Type B pancreatic cell (in vitro differentiated cells): ENCODE measurements at regions not wholly inside any gene's neighbourhood (a gene's known extent, or its start where the extent isn't known, plus 50 kb on each side); places are given as distances from the start of the nearest gene placed in this dataset.

Experiments
- DNase-seq: peaks from one replicate; pipeline ENCODE4 v3.0.0; 2021; ENCODE audit warnings: mixed read lengths; ENCODE audit not compliant: unreplicated experiment; ENCODE audit errors: extremely low spot score
- H3K27ac Mint-ChIP-seq: 2 replicates; pipeline ENCODE4 v1.8.0; 2021; ENCODE audit warnings: mild to moderate bottlenecking, mixed read lengths
- H3K27me3 Mint-ChIP-seq: 2 replicates; pipeline ENCODE4 v1.8.0; 2021; ENCODE audit warnings: mixed read lengths
- H3K36me3 Mint-ChIP-seq: 2 replicates; pipeline ENCODE4 v1.8.0; 2021; ENCODE audit warnings: mixed read lengths
- H3K4me1 Mint-ChIP-seq: one replicate; pipeline ENCODE4 v1.8.0; 2021; ENCODE audit warnings: mixed read lengths; ENCODE audit not compliant: unreplicated experiment
- H3K4me3 Mint-ChIP-seq: 2 replicates; pipeline ENCODE4 v1.8.0; 2021; ENCODE audit warnings: mild to moderate bottlenecking, mixed read lengths
- H3K9me3 Mint-ChIP-seq: 2 replicates; pipeline ENCODE4 v1.8.0; 2021; ENCODE audit warnings: mixed read lengths
- CTCF ChIP-seq: fragments of 200-600 bp; sonication (generic); conservative IDR thresholded peaks from 2 replicates; pipeline ENCODE4 v1.5.0; 2021; ENCODE audit warnings: antibody characterized with exemption, mild to moderate bottlenecking

- Mint-ChIP-seq H3K27ac (no peak overlapping the region), H3K9me3 (no peaks in the 10 kb centered on the region), H3K36me3 (no peaks in the 10 kb centered on the region), H3K4me3 (no peak overlapping the region), H3K27me3 (peaks cover 22% of the 10 kb centered on the region), H3K4me1 (peaks cover under 1% of the 10 kb centered on the region)
- DNase-seq = no peak
- TF ChIP-seq CTCF = no peak
Measured at GRCh38 chr4:18202486-18202885, 180.9 kb upstream of the LCORL start.

- Mint-ChIP-seq H3K36me3 (no peaks in the 10 kb centered on the region), H3K27ac (no peak overlapping the region), H3K4me1 (peaks cover 6% of the 10 kb centered on the region), H3K27me3 (peaks cover 22% of the 10 kb centered on the region), H3K4me3 (no peak overlapping the region), H3K9me3 (no peaks in the 10 kb centered on the region)
- no peak for DNase-seq
- TF ChIP-seq CTCF = no peak
Measured at GRCh38 chr4:18201885-18202284, 180.3 kb upstream of the LCORL start.

DNA sequence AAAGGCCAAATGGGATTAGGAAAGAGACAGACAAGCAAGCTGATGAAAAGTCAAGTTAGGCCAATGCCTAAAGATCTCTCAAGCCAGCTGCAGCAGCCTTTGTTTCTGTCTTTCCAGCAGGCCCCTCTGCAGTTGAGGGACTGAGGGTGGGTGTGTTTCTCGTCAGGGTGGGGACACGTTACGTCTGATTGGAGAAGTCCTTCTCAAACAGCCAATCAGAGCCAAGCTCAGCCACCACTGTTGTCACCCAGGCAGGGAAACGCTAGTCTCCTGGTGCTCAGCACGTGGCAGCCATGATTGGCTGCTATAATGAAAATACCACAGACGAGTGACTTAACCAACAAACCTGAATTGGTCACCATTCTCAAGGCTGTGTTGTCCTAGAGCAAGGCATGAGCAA lies 177.1 kb upstream of the LCORL start:
- no peak for TF ChIP-seq CTCF
- H3K4me3 Mint-ChIP-seq = no peak overlapping the region

DNA sequence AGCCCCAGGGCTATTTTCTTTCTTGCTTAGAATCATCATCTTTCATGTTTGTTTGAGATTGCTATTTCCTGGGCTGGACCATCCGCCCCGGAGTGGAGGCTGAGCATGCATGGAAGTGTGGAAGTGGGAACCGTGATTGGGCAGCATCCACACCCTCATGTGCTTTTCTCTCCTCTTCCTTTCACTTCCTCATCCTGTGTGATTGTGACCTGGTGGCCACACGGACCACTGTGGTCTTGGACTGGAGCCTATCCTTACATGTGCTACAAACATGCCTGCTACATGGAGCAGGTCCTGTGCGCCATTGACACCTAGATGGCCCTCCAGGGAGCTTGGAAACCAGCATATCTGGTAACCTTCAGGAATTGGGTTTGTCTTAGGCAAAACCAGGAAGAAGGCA lies 175.9 kb upstream of the LCORL start:
- no peaks in the 10 kb centered on the region for H3K36me3 Mint-ChIP-seq
- peaks cover 48% of the 10 kb centered on the region for H3K27me3 Mint-ChIP-seq
- TF ChIP-seq CTCF = no peak
- H3K4me1 Mint-ChIP-seq = peaks cover 7% of the 10 kb centered on the region
- H3K4me3 Mint-ChIP-seq = no peak overlapping the region
- H3K27ac Mint-ChIP-seq = no peak overlapping the region
- no peak for DNase-seq
- H3K9me3 Mint-ChIP-seq = no peaks in the 10 kb centered on the region

More for the DNA sequence above, 177.1 kb upstream of the LCORL start:
- no peaks in the 10 kb centered on the region for H3K9me3 Mint-ChIP-seq
- DNase-seq = no peak
- H3K4me1 Mint-ChIP-seq = peaks cover 7% of the 10 kb centered on the region
- H3K27me3 Mint-ChIP-seq = peaks cover 41% of the 10 kb centered on the region
- H3K27ac Mint-ChIP-seq = no peak overlapping the region
- H3K36me3 Mint-ChIP-seq = no peaks in the 10 kb centered on the region

DNA sequence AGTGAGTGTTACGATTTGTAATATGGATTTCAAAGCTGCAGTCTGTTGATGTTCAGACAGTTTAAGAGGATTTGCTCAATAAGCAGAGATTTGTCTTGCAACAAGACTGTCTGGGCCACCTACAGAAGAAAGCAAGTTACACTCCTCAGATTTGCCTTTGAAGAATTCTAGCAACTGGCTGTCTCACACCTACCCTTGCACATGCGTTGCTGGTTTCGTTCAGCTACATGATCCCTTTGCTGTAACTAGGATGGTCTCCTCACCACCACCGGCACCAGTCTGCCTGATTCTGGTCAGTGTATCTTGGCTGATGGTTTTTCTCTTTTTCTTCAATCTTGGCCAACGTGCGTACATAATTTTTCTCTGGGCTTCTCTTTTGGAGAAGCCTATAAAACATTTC lies 172.7 kb upstream of the LCORL start:
- no peak overlapping the region for H3K27ac Mint-ChIP-seq
- H3K4me3 Mint-ChIP-seq = no peak overlapping the region
- DNase-seq = no peak
- no peak for TF ChIP-seq CTCF
- H3K4me1 Mint-ChIP-seq = peaks cover 7% of the 10 kb centered on the region
- H3K27me3 Mint-ChIP-seq = peaks cover 42% of the 10 kb centered on the region
- peaks cover 4% of the 10 kb centered on the region for H3K9me3 Mint-ChIP-seq
- no peaks in the 10 kb centered on the region for H3K36me3 Mint-ChIP-seq

- H3K9me3 Mint-ChIP-seq = peaks cover 4% of the 10 kb centered on the region
- no peak for TF ChIP-seq CTCF
- no peak overlapping the region for H3K27ac Mint-ChIP-seq
- peaks cover 7% of the 10 kb centered on the region for H3K4me1 Mint-ChIP-seq
- no peak for DNase-seq
- H3K36me3 Mint-ChIP-seq = no peaks in the 10 kb centered on the region
- H3K27me3 Mint-ChIP-seq = peaks cover 47% of the 10 kb centered on the region
- no peak overlapping the region for H3K4me3 Mint-ChIP-seq
Measured at GRCh38 chr4:18192901-18193300, 171.3 kb upstream of the LCORL start.
